Fibroblast of lung (primary cell): ENCODE measurements at regions not wholly inside any gene's neighbourhood (a gene's known extent, or its start where the extent isn't known, plus 50 kb on each side); places are given as distances from the start of the nearest gene placed in this dataset.

Experiments used
- EZH2 ChIP-seq: IDR thresholded peaks from 2 replicates; pipeline ENCODE4 v1.5.1; 2012; ENCODE audit warnings: low read length, control low read depth, mild to moderate bottlenecking; ENCODE audit errors: missing control alignments
- TF ChIP-seq, protein P1 (sequence below), 2 donors: IDR thresholded peaks in 1 of 2; conservative IDR thresholded peaks in 1 of 2; 1 replicate in 1 of 2; 2 replicates in 1 of 2; pipeline ENCODE4 v1.5.1; 2011 to 2012; ENCODE audit warnings: low read length in 2 of 2, control low read depth in 1 of 2, inconsistent platforms in 1 of 2, low read depth in 1 of 2, mild to moderate bottlenecking in 1 of 2

GRCh38 chr4:89665662-89666061, 171.3 kb downstream of the SNCA start:
- TF ChIP-seq, protein P1, sequence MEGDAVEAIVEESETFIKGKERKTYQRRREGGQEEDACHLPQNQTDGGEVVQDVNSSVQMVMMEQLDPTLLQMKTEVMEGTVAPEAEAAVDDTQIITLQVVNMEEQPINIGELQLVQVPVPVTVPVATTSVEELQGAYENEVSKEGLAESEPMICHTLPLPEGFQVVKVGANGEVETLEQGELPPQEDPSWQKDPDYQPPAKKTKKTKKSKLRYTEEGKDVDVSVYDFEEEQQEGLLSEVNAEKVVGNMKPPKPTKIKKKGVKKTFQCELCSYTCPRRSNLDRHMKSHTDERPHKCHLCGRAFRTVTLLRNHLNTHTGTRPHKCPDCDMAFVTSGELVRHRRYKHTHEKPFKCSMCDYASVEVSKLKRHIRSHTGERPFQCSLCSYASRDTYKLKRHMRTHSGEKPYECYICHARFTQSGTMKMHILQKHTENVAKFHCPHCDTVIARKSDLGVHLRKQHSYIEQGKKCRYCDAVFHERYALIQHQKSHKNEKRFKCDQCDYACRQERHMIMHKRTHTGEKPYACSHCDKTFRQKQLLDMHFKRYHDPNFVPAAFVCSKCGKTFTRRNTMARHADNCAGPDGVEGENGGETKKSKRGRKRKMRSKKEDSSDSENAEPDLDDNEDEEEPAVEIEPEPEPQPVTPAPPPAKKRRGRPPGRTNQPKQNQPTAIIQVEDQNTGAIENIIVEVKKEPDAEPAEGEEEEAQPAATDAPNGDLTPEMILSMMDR (conservative IDR thresholded peaks at IDR 0.05 in 1 of 2, IDR thresholded peaks at IDR 0.05 in 1 of 2; ENCODE audit: low read depth in 1 of 2, low read length in 2 of 2): no peak
- TF ChIP-seq EZH2: no peak
